Adipocyte (in vitro differentiated cells): ENCODE measurements at regions not wholly inside any gene's neighbourhood (a gene's known extent, or its start where the extent isn't known, plus 50 kb on each side); places are given as distances from the start of the nearest gene placed in this dataset.

ENCODE experiments used
- DNase-seq: peaks from one replicate; pipeline ENCODE4 v3.0.0-alpha.2; 2015; ENCODE audit warnings: low read depth
- H3K27me3 ChIP-seq: replicated peaks from 2 replicates; pipeline ENCODE4 v1.7.0; 2013; ENCODE audit warnings: mild to moderate bottlenecking, low read length, moderate library complexity; ENCODE audit not compliant: control insufficient read depth, insufficient read depth
- H3K36me3 ChIP-seq: 2 replicates; pipeline ENCODE4 v1.7.0; 2013; ENCODE audit warnings: low read length, mild to moderate bottlenecking, moderate library complexity; ENCODE audit not compliant: control insufficient read depth, insufficient read depth, severe bottlenecking
- H3K4me1 ChIP-seq: 2 replicates; pipeline ENCODE4 v1.7.0; 2013; ENCODE audit warnings: mild to moderate bottlenecking, low read length, moderate library complexity; ENCODE audit not compliant: control insufficient read depth, insufficient read depth
- H3K4me3 ChIP-seq: 2 replicates; pipeline ENCODE4 v1.7.0; 2013; ENCODE audit warnings: mild to moderate bottlenecking, low read length, moderate library complexity
- H3K9ac ChIP-seq: 2 replicates; pipeline ENCODE4 v1.7.0; 2013; ENCODE audit warnings: mild to moderate bottlenecking, low read length, moderate library complexity
- H3K9me3 ChIP-seq: 2 replicates; pipeline ENCODE4 v1.7.0; 2013; ENCODE audit warnings: mild to moderate bottlenecking, low read length, moderate library complexity; ENCODE audit not compliant: control insufficient read depth

DNA sequence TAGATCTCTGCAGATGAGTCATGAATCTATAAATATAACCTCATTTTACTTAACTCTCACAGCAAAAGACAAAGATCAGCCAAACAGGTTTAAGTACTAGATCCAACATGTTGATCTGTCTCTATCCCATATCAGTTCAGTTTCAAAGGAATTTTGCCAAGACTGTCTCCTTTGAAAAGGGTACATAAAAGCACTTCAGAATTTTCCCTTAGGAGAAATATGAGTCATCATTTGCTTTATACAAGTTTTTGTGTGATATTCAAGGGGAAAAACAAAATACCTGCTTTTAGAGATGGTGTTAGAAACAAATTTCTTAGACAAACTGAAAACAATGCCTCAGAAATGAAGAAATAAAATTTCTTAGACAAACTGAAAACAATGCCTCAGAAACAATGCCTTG lies 73.5 kb upstream of the LRRC7 start:
- no peaks in the 10 kb centered on the region for H3K36me3 ChIP-seq
- peaks cover 3% of the 10 kb centered on the region for H3K9me3 ChIP-seq
- DNase-seq = no peak
- no peaks in the 10 kb centered on the region for H3K4me1 ChIP-seq
- no peak overlapping the region for H3K4me3 ChIP-seq
- no peaks in the 10 kb centered on the region for H3K27me3 ChIP-seq
- H3K9ac ChIP-seq = no peak overlapping the region

DNA sequence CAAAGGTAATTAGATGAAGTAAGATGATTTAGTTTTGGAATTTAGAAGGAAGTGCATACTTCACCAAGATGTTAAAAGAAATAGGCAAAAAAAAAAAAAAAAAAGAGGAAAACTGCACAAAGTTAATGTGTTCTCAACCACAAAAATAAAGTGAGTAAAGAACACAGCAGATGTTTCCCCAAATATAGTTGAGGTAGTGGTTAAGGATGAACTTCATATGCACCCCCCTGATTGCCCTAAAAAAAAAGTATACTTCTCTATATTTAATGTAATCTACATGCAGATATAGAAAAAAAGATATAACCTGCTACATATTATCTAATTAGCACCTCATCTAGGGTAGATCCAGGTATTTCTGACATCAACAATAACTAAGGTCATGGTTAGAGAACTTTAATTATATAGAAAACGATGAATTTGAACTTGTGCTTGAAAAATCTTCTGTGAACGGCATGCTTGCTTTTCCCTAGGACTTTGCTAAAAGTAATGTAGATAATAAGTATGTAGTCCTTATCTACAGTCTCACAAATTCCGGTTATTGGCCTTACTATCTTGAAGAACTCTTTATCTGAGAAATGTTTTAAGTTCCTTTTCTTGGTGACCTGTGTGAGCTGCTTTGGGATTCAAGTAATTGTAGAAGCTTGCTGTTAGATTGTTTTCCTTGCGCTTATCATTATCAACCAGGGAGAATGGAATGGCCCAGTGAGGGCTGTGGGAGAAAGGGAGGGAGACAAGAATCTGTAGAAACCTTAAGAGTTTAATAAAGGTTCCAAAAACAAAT lies 70.1 kb upstream of the LRRC7 start:
- no peaks in the 10 kb centered on the region for H3K27me3 ChIP-seq
- H3K36me3 ChIP-seq = no peaks in the 10 kb centered on the region
- no peak overlapping the region for H3K9ac ChIP-seq
- H3K9me3 ChIP-seq = peaks cover 3% of the 10 kb centered on the region
- no peak for DNase-seq
- no peaks in the 10 kb centered on the region for H3K4me1 ChIP-seq
- no peak overlapping the region for H3K4me3 ChIP-seq

DNA sequence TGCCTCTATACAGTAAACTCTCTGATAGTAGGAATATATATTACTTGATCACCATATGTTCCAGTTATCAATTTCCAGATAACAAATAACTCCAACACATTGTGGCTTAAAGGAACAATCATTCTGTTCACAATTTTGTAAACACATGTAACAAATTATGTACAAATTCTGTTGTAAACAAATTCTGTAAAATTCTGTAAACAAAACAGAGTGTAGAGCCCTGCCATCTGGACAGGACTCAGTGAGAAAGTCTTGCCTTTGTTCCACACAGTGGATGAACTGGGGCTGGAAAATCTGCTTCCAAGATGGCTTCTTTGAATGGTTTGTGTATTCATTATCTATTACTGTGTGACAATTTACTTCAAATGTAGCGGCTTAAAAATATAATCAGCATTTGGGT lies 69.0 kb upstream of the LRRC7 start:
- H3K9ac ChIP-seq = no peak overlapping the region
- DNase-seq = no peak
- no peaks in the 10 kb centered on the region for H3K36me3 ChIP-seq
- no peaks in the 10 kb centered on the region for H3K27me3 ChIP-seq
- no peak overlapping the region for H3K4me3 ChIP-seq
- H3K4me1 ChIP-seq = no peaks in the 10 kb centered on the region
- H3K9me3 ChIP-seq = peaks cover 3% of the 10 kb centered on the region

GRCh38 chr1:69499203-69499803 lies 68.4 kb upstream of the LRRC7 start:
- Histone ChIP-seq H3K4me3 (no peak overlapping the region), H3K9me3 (peaks cover 3% of the 10 kb centered on the region), H3K4me1 (no peaks in the 10 kb centered on the region), H3K27me3 (no peaks in the 10 kb centered on the region), H3K9ac (no peak overlapping the region), H3K36me3 (no peaks in the 10 kb centered on the region)
- DNase-seq = no peak

DNA sequence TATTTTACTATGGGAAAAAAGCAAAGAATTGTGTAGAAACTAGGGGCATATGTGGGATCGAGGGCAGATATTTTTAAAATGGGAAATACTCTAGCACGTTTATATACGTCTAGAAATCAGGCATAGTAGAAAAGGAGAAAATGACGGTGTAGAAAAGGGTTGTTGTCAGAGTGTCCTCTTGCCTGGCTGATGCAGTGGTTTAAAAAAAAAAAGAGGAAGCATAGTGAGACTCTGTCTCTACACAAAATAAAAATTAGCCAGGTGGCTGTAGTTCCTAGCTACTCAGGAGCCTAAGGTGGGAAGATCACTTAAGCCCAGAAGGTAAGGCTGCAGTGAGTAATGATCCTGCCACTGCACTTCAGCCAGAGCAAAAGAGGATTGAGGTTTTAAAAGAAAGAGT lies 64.7 kb upstream of the LRRC7 start:
- Histone ChIP-seq H3K27me3 (no peaks in the 10 kb centered on the region), H3K4me3 (no peak overlapping the region), H3K9ac (no peak overlapping the region), H3K36me3 (no peaks in the 10 kb centered on the region), H3K9me3 (peaks cover 1% of the 10 kb centered on the region), H3K4me1 (no peaks in the 10 kb centered on the region)
- no peak for DNase-seq

- H3K9me3 ChIP-seq = no peaks in the 10 kb centered on the region
- DNase-seq = no peak
- no peak overlapping the region for H3K4me3 ChIP-seq
- no peaks in the 10 kb centered on the region for H3K4me1 ChIP-seq
- no peaks in the 10 kb centered on the region for H3K36me3 ChIP-seq
- no peaks in the 10 kb centered on the region for H3K27me3 ChIP-seq
- H3K9ac ChIP-seq = no peak overlapping the region
Measured at GRCh38 chr1:69504730-69505252, 62.9 kb upstream of the LRRC7 start.

GRCh38 chr1:69506311-69506710 lies 61.4 kb upstream of the LRRC7 start:
- Histone ChIP-seq H3K4me3 (no peak overlapping the region), H3K27me3 (no peaks in the 10 kb centered on the region), H3K4me1 (no peaks in the 10 kb centered on the region), H3K9ac (no peak overlapping the region), H3K36me3 (no peaks in the 10 kb centered on the region), H3K9me3 (no peaks in the 10 kb centered on the region)
- no peak for DNase-seq

DNA sequence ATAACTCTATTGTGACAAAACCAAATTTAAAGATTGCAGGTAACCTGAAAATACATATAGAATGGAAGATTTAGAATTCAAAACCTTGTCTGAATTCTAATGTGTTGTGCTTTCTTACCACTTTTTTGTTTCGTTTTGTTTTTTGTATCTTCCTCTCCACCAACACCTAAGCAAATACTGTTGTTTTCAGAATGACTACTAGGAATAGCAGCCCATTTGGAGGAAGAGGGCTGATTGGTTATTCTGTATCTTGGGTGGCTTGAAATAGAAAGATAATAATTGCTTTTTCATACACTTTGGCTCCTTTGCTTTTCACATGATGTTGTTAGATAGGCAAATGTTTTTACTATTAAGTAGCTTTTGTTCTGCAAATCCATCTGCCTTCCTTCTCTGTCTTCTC lies 61.0 kb upstream of the LRRC7 start:
- Histone ChIP-seq H3K9me3 (no peaks in the 10 kb centered on the region), H3K9ac (no peak overlapping the region), H3K36me3 (no peaks in the 10 kb centered on the region), H3K27me3 (no peaks in the 10 kb centered on the region), H3K4me3 (no peak overlapping the region), H3K4me1 (no peaks in the 10 kb centered on the region)
- no peak for DNase-seq

- Histone ChIP-seq H3K4me3 (no peak overlapping the region), H3K36me3 (no peaks in the 10 kb centered on the region), H3K27me3 (no peaks in the 10 kb centered on the region), H3K4me1 (peaks cover 9% of the 10 kb centered on the region), H3K9me3 (no peaks in the 10 kb centered on the region), H3K9ac (no peak overlapping the region)
- DNase-seq = no peak
Measured at GRCh38 chr1:69510026-69510425, 57.7 kb upstream of the LRRC7 start.

DNA sequence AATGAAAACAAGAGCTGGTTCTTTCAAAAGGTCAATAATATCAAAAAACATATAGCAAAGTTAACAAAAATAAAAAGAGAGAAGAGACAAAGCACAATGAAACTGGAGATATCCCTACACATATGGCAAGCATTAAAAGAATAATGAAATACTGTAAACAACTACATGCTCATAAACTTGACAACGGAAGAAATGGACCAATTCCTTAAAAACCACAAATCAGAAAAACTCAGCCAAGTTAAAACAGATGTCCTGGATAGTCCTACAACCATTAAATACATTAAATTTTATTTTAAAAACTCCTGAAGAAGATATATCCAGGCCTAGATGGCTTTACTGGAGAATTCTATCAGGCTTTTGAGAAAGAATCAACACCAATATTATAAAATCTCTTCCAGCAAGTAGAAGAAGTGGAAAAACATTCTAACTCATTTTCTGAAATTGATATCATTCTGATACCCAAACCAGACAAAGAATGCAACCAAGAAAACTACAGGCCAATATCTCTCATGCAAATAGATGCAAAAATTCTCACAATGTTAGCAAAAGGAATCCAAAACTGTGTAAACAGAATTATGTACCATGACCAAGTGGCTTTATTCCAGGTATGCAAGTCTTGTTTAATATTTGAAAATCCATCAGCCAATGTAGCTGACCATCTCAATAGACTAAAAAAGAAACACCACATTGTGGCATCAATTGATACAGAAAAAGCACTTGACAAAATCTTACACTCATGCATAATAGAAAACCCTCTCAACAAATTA lies 56.1 kb upstream of the LRRC7 start:
- Histone ChIP-seq H3K9ac (no peak overlapping the region), H3K36me3 (no peaks in the 10 kb centered on the region), H3K4me1 (peaks cover 9% of the 10 kb centered on the region), H3K27me3 (no peaks in the 10 kb centered on the region), H3K4me3 (no peak overlapping the region), H3K9me3 (no peaks in the 10 kb centered on the region)
- peak; percentile 62 for DNase-seq

DNA sequence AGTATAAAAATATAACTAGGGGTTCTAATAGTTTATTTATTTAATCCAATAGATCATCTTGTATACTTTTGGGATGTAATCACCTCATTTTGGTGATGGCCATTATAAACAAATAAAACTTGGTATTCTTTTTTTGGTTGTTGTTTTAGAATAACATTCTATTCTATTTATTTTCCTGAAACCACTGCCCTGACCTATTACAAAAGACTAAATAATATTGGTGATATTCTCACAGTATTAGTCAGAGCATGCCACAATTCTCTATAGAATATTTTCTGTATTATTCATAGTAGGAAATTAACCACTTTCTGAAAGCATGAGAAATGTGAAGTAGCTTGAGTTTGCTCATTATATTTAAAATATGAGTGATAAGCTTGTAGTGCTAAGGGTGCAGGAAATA lies 54.1 kb upstream of the LRRC7 start:
- no peaks in the 10 kb centered on the region for H3K36me3 ChIP-seq
- H3K9me3 ChIP-seq = no peaks in the 10 kb centered on the region
- DNase-seq = peak; percentile 43
- no peaks in the 10 kb centered on the region for H3K27me3 ChIP-seq
- no peak overlapping the region for H3K4me3 ChIP-seq
- H3K4me1 ChIP-seq = peaks cover 9% of the 10 kb centered on the region
- H3K9ac ChIP-seq = no peak overlapping the region
